HepG2 (cell line): ENCODE measurements at regions not wholly inside any gene's neighbourhood (a gene's known extent, or its start where the extent isn't known, plus 50 kb on each side); places are given as distances from the start of the nearest gene placed in this dataset.

ENCODE experiments used
- AHDC1 ChIP-seq: sonication (generic); formaldehyde crosslinking; IDR thresholded peaks from 2 replicates; pipeline ENCODE4 v1.5.1; 2020; ENCODE audit warnings: mild to moderate bottlenecking, missing genetic modification reagents, borderline replicate concordance
- DMAP1 ChIP-seq: IDR thresholded peaks from 2 replicates; pipeline ENCODE4 v1.6.1; 2016
- ISX ChIP-seq: sonication (generic); formaldehyde crosslinking; conservative IDR thresholded peaks from 2 replicates; pipeline ENCODE4 v1.5.0; 2020; ENCODE audit warnings: missing genetic modification reagents
- PCBP1 ChIP-seq: fragments of 200-400 bp; formaldehyde crosslinking; IDR thresholded peaks from 2 replicates; pipeline ENCODE4 v1.6.1; 2017; ENCODE audit warnings: mild to moderate bottlenecking, low read depth, low read length, borderline replicate concordance
- TFE3 ChIP-seq: IDR thresholded peaks from 2 replicates; pipeline ENCODE4 v1.6.1; 2016
- ZNF597 ChIP-seq: sonication (generic); formaldehyde crosslinking; IDR thresholded peaks from 2 replicates; pipeline ENCODE4 v1.5.0; 2020; ENCODE audit warnings: missing genetic modification reagents
- ZNF740 ChIP-seq: sonication (generic); formaldehyde crosslinking; IDR thresholded peaks from 2 replicates; pipeline ENCODE4 v1.4.0; 2020; ENCODE audit warnings: missing genetic modification reagents
- ZNF788 ChIP-seq: sonication (generic); formaldehyde crosslinking; IDR thresholded peaks from 2 replicates; pipeline ENCODE4 v1.5.0; 2020; ENCODE audit warnings: mild to moderate bottlenecking, missing genetic modification reagents, borderline replicate concordance

- no peak for TF ChIP-seq TFE3 (CRISPR knock-in tag)
- TF ChIP-seq DMAP1 (CRISPR knock-in tag) = no peak
- no peak for TF ChIP-seq ZNF597 (CRISPR knock-in tag)
- TF ChIP-seq AHDC1 (CRISPR knock-in tag) = no peak
- no peak for TF ChIP-seq ZNF788 (CRISPR knock-in tag)
- TF ChIP-seq ZNF740 (CRISPR knock-in tag) = no peak
- no peak for TF ChIP-seq PCBP1
- no peak for TF ChIP-seq ISX (CRISPR knock-in tag)
Measured at GRCh38 chr5:28077291-28078240, 1039.2 kb upstream of the CDH9 start (continued).
